Psoas muscle (tissue), 7 donors: ENCODE measurements at regions not wholly inside any gene's neighbourhood (a gene's known extent, or its start where the extent isn't known, plus 50 kb on each side); places are given as distances from the start of the nearest gene placed in this dataset.

Experiments used
- ATAC-seq, 4 donors: fragments of 200-7000 bp; cut with Tn5 transposase; one replicate each; pipeline ENCODE4 v1.9.1; 2020; ENCODE audit warnings: moderate library complexity in 3 of 4, mild to moderate bottlenecking in 2 of 4
- DNase-seq, 2 donors: peaks; one replicate each; pipeline ENCODE4 v3.0.0-alpha.2; 2020
- H3K27ac ChIP-seq: fragments of 200-600 bp; one replicate; pipeline ENCODE4 v1.8.0; 2022
- H3K27me3 ChIP-seq, 3 donors: fragments of 200-600 bp in 1 of 3; one replicate each; pipeline versions ENCODE4 v1.6.1 to v1.8.0; 2013 to 2022; ENCODE audit warnings: low read length in 2 of 3, mild to moderate bottlenecking in 2 of 3, moderate library complexity in 1 of 3; ENCODE audit not compliant: insufficient read depth in 3 of 3
- H3K36me3 ChIP-seq, 2 donors: fragments of 200-600 bp in 1 of 2; one replicate each; pipeline versions ENCODE4 v1.6.1 to v1.8.0; 2013 to 2022; ENCODE audit warnings: low read depth in 1 of 2, mild to moderate bottlenecking in 1 of 2, moderate library complexity in 1 of 2; ENCODE audit not compliant: insufficient read depth in 1 of 2
- H3K4me1 ChIP-seq: fragments of 200-600 bp; one replicate; pipeline ENCODE4 v1.8.0; 2022
- H3K4me3 ChIP-seq: fragments of 200-600 bp; one replicate; pipeline ENCODE4 v1.8.0; 2022; ENCODE audit warnings: mild to moderate bottlenecking
- H3K9me3 ChIP-seq: fragments of 200-600 bp; one replicate; pipeline ENCODE4 v1.8.0; 2022
- WGBS, 3 donors: extraction: QIAGEN DNeasy Blood & Tissue Kit; methylation state at CpG; one replicate each; pipeline versions ENCODE4 v1.1.6 to v1.1.7; 2013; 5-methylcytosine and 5-hydroxymethylcytosine counted together
- intact Hi-C, 2 donors: fragments of 100-400 bp; cut with DNase I; formaldehyde crosslinking; loops; one replicate each; pipeline versions ENCODE4 v1.11.0 to v1.14.2; 2022
- TF ChIP-seq, protein P1 (sequence below): fragments of 200-600 bp; IDR thresholded peaks from one replicate; pipeline ENCODE4 v1.8.0; 2022; ENCODE audit warnings: antibody characterized with exemption
- donor health status: healthy with polysubstance abuse.
- donor health status: DM: no; HTN: no; CAD: no; lungs with moderate emphysema.
- donor health status: Bipolar disorder and iron deficiency.
- donor health status: healthy.
- donor health status: DM: yes; HTN: yes; CAD: no.
- donor health status: DM: no; HTN: no; CAD: no.
- donor health status: DM: yes; HTN: yes; CAD: no.

DNA sequence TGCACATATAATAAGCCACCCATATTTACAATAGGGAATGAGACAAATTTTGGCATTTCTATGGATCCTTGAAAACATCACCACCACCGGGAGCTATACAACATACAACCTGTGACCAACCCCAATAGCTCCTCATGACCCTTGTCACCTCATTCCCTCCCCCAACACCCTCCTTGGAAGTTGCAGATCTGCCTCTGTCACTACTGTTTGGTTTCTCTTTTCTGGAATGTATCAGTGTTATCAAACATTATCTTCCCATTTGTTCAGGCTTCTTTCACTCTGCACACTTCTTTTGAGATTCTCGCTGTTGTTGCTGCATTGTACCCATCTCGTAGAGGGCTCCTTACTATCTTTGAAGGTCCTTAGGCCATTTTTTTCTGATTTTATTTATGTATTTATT, 75.6 kb downstream of the ZNF280B start:
- no peaks in the 10 kb centered on the region for H3K9me3 ChIP-seq
- TF ChIP-seq, protein P1, sequence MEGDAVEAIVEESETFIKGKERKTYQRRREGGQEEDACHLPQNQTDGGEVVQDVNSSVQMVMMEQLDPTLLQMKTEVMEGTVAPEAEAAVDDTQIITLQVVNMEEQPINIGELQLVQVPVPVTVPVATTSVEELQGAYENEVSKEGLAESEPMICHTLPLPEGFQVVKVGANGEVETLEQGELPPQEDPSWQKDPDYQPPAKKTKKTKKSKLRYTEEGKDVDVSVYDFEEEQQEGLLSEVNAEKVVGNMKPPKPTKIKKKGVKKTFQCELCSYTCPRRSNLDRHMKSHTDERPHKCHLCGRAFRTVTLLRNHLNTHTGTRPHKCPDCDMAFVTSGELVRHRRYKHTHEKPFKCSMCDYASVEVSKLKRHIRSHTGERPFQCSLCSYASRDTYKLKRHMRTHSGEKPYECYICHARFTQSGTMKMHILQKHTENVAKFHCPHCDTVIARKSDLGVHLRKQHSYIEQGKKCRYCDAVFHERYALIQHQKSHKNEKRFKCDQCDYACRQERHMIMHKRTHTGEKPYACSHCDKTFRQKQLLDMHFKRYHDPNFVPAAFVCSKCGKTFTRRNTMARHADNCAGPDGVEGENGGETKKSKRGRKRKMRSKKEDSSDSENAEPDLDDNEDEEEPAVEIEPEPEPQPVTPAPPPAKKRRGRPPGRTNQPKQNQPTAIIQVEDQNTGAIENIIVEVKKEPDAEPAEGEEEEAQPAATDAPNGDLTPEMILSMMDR, result no peak
- H3K27me3 ChIP-seq, result peaks cover 0 to 11% (median 2%) of the 10 kb centered on the region in 3 donors
- intact Hi-C loops, result no loop called here
- 84 to 88% (median 88%) methylated on average over 3 of the region's 3 CpGs for WGBS, 3 donors
- no peak overlapping the region for H3K4me3 ChIP-seq
- no peak overlapping the region for H3K27ac ChIP-seq
- ATAC-seq (no peak), DNase-seq (no peak)
- no peaks in the 10 kb centered on the region for H3K4me1 ChIP-seq
- no peaks in the 10 kb centered on the region for H3K36me3 ChIP-seq

DNA sequence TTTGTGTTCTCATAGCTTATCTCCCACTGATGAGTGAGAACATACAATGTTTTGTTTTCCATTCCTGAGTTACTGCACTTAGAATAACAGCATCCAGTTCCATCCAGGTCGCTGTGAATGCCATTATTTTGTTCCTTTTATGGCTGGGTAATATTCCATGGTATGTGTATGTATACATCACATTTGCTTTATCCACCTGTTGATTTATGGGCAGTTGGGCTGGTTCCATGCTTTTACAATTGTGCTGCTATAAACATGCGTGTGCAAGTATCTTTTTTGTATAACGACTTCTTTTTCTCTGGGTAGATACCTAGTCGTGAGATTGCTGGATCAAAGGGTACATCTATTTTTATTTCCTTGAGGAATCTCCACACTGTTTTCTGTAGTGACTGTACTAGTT, 74.8 kb downstream of the ZNF280B start:
- Histone ChIP-seq H3K27ac (no peak overlapping the region), H3K4me1 (no peaks in the 10 kb centered on the region), H3K9me3 (no peaks in the 10 kb centered on the region), H3K27me3 (peaks cover 0 to 10% (median 4%) of the 10 kb centered on the region in 3 donors), H3K4me3 (no peak overlapping the region), H3K36me3 (no peaks in the 10 kb centered on the region)
- ATAC-seq (no peak), DNase-seq (no peak)
- intact Hi-C loops, result no loop called here
- WGBS, 3 donors, result 58 to 71% (median 70%) methylated on average over 4 of the region's 4 CpGs
- TF ChIP-seq, protein P1, result no peak
